K562 (cell line): ENCODE measurements at regions not wholly inside any gene's neighbourhood (a gene's known extent, or its start where the extent isn't known, plus 50 kb on each side); places are given as distances from the start of the nearest gene placed in this dataset.

ENCODE experiments used
- ATAC-seq: fragments of 200-7000 bp; cut with Tn5 transposase; 3 replicates; pipeline ENCODE4 v1.9.1; 2020; ENCODE audit warnings: moderate library complexity
- BruUV-seq: library from RNA; stranded (reverse); fragments of 400-500 nt; replicated peaks from 2 replicates; lab custom pipeline; 2021; lab: Mats Ljungman, UMichigan
- CTCF ChIA-PET: fragments of 300-600 bp; formaldehyde crosslinking; extraction: SDS; loops from one replicate; lab custom pipeline; 2021; ENCODE audit warnings: low intra/inter-chr PET ratio; lab: Yijun Ruan, JAX
- POLR2A ChIA-PET: fragments of 300-600, 350-650 bp; sonication (Branson Sonifier 250); formaldehyde crosslinking; extraction: SDS; loops from one replicate; lab custom pipeline; 2021; ENCODE audit warnings: antibody characterized with exemption, inconsistent platforms; lab: Yijun Ruan, JAX
- DNase-seq, 4 experiments: peaks; one replicate each; pipeline versions ENCODE4 v3.0.0 to v3.0.0-alpha.2; 2011 to 2018; ENCODE audit warnings: low spot score in 3 of 4, mixed read lengths in 3 of 4; ENCODE audit errors: extremely low read depth in 1 of 4
- FAIRE-seq: peaks from 2 replicates; lab custom pipeline; 2011; peaks lifted over from hg19 to GRCh38; lab: Jason Lieb, UNC
- H2AFZ ChIP-seq: 2 replicates; pipeline ENCODE4 v1.6.0; 2011; ENCODE audit warnings: low read depth, low read length, control low read depth, inconsistent platforms
- H3K27ac ChIP-seq: fragments of 200-600 bp; 3 replicates; pipeline ENCODE4 v1.8.0; 2011; ENCODE audit warnings: low read depth, mild to moderate bottlenecking, control low read depth, inconsistent platforms, low read length, moderate library complexity, mixed read lengths; ENCODE audit errors: extremely low read depth
- H3K27me3 ChIP-seq, 2 experiments: fragments of 300-600 bp in 1 of 2; 2 replicates in 1 of 2; 3 replicates in 1 of 2; pipeline versions ENCODE4 v1.6.0 to v1.8.0; 2011; ENCODE audit warnings: inconsistent platforms in 2 of 2, low read length in 2 of 2, mild to moderate bottlenecking in 1 of 2, mixed read lengths in 1 of 2, moderate library complexity in 1 of 2; ENCODE audit not compliant: control insufficient read depth in 2 of 2, insufficient read depth in 2 of 2
- H3K36me3 ChIP-seq: fragments of 300-600 bp; 3 replicates; pipeline ENCODE4 v1.8.0; 2011; ENCODE audit warnings: mild to moderate bottlenecking, low read length, inconsistent platforms; ENCODE audit not compliant: control insufficient read depth, insufficient read depth
- H3K4me1 ChIP-seq, 2 experiments: fragments of 200-600 bp in 1 of 2; replicated peaks in 1 of 2; 2 replicates in 1 of 2; 3 replicates in 1 of 2; pipeline versions ENCODE4 v1.5.1 to v1.8.0; 2011; ENCODE audit warnings: inconsistent platforms in 2 of 2, low read length in 2 of 2, mild to moderate bottlenecking in 1 of 2, mixed read lengths in 1 of 2, moderate library complexity in 1 of 2; ENCODE audit not compliant: control insufficient read depth in 2 of 2, insufficient read depth in 2 of 2
- H3K4me2 ChIP-seq: 2 replicates; pipeline ENCODE4 v1.6.1; 2011; ENCODE audit warnings: low read length, control low read depth, inconsistent platforms, mixed read lengths; ENCODE audit not compliant: insufficient read depth
- H3K4me3 ChIP-seq: fragments of 200-600 bp; sonication (generic), shearing (Covaris generic); 2 replicates; pipeline ENCODE4 v1.5.1; 2016; ENCODE audit warnings: control low read depth, inconsistent platforms
- H3K79me2 ChIP-seq: fragments of 200-600 bp; 3 replicates; pipeline ENCODE4 v1.8.0; 2011; ENCODE audit warnings: low read length, inconsistent platforms; ENCODE audit not compliant: control insufficient read depth, insufficient read depth
- H3K9ac ChIP-seq, 2 experiments: 2 replicates each; pipeline versions ENCODE4 v1.6.0 to v1.6.1; 2011; ENCODE audit warnings: low read depth in 2 of 2, low read length in 2 of 2, control low read depth in 1 of 2, inconsistent platforms in 1 of 2, mild to moderate bottlenecking in 1 of 2, mixed read lengths in 1 of 2; ENCODE audit not compliant: insufficient read depth in 1 of 2
- H3K9me1 ChIP-seq: one replicate; pipeline ENCODE4 v1.6.0; 2011; ENCODE audit warnings: inconsistent platforms, mild to moderate bottlenecking, low read length, moderate library complexity; ENCODE audit not compliant: control insufficient read depth, insufficient read depth
- H3K9me3 ChIP-seq: replicated peaks from 2 replicates; pipeline ENCODE4 v1.5.1; 2011; ENCODE audit warnings: low read depth, low read length, inconsistent platforms; ENCODE audit not compliant: control insufficient read depth, insufficient read depth
- H4K20me1 ChIP-seq: replicated peaks from 2 replicates; pipeline ENCODE4 v1.6.1; 2011; ENCODE audit warnings: low read length, inconsistent platforms, mixed read lengths; ENCODE audit not compliant: control insufficient read depth, insufficient read depth
- BACH1 ChIP-seq: fragments of 200-800 bp; sonication (Bioruptor generic); IDR thresholded peaks from 2 replicates; pipeline ENCODE4 v1.6.1; 2016; ENCODE audit warnings: missing genetic modification characterization, missing compliant biosample characterization
- BHLHE40 ChIP-seq: IDR thresholded peaks from 2 replicates; pipeline ENCODE4 v1.6.1; 2011; ENCODE audit warnings: low read length, improper control_type of control experiment
- CHCHD3 ChIP-seq: fragments of 250-450 bp; sonication (Bioruptor Pico); IDR thresholded peaks from 2 replicates; pipeline ENCODE4 v2.1.2; 2022; ENCODE audit warnings: mild to moderate bottlenecking
- ELK1 ChIP-seq: sonication (generic); formaldehyde crosslinking; IDR thresholded peaks from 2 replicates; pipeline ENCODE4 v1.8.1; 2022; ENCODE audit warnings: missing genetic modification reagents
- FOXA3 ChIP-seq, 2 experiments: fragments of 450-650 bp in 1 of 2; sonication (generic) in 1 of 2; formaldehyde crosslinking; IDR thresholded peaks in 1 of 2; conservative IDR thresholded peaks in 1 of 2; 2 replicates each; pipeline versions ENCODE4 v1.4.0 to v1.8.0; 2020 to 2022; ENCODE audit warnings: mild to moderate bottlenecking in 2 of 2, missing genetic modification reagents in 1 of 2
- MTA1 ChIP-seq: fragments of 450-650 bp; IDR thresholded peaks from 2 replicates; pipeline ENCODE4 v1.6.1; 2017; ENCODE audit warnings: borderline replicate concordance
- NUFIP1 ChIP-seq: fragments of 450-650 bp; IDR thresholded peaks from 2 replicates; pipeline ENCODE4 v1.6.1; 2018; ENCODE audit not compliant: partially characterized antibody
- RAD21 ChIP-seq, 2 experiments: fragments of 250-450 bp in 1 of 2; fragments of 450-650 bp in 1 of 2; sonication (Bioruptor Pico) in 1 of 2; formaldehyde crosslinking in 1 of 2; IDR thresholded peaks in 1 of 2; conservative IDR thresholded peaks in 1 of 2; 2 replicates each; pipeline versions ENCODE4 v1.4.0 to v1.8.0; 2020 to 2022; ENCODE audit warnings: mild to moderate bottlenecking in 2 of 2, moderate library complexity in 1 of 2
- ZNF143 ChIP-seq: sonication (generic); formaldehyde crosslinking; IDR thresholded peaks from 2 replicates; pipeline ENCODE4 v1.9.0; 2022; ENCODE audit warnings: mild to moderate bottlenecking, missing genetic modification reagents
- ZNF280A ChIP-seq: fragments of 450-650 bp; IDR thresholded peaks from 2 replicates; pipeline ENCODE4 v1.6.1; 2018; ENCODE audit warnings: mild to moderate bottlenecking, low read depth; ENCODE audit not compliant: partially characterized antibody
- ZNF318 ChIP-seq, 2 experiments: fragments of 450-650 bp; IDR thresholded peaks; 2 replicates each; pipeline ENCODE4 v1.6.1; 2016; ENCODE audit warnings: mild to moderate bottlenecking in 2 of 2, borderline replicate concordance in 1 of 2, low read depth in 1 of 2, moderate library complexity in 1 of 2
- ZNF347 ChIP-seq: fragments of 450-650 bp; formaldehyde crosslinking; IDR thresholded peaks from 2 replicates; pipeline ENCODE4 v1.4.0; 2020; ENCODE audit warnings: low read depth, mild to moderate bottlenecking, moderate library complexity
- ZNF695 ChIP-seq: fragments of 450-650 bp; formaldehyde crosslinking; IDR thresholded peaks from 2 replicates; pipeline ENCODE4 v1.4.0; 2020; ENCODE audit warnings: mild to moderate bottlenecking, moderate library complexity
- WGBS: fragments of 100-300 bp; shearing (Covaris generic); methylation state at CpG from one replicate; pipeline ENCODE4 v1.1.6; 2016; ENCODE audit warnings: low coverage, mixed read lengths; ENCODE audit not compliant: insufficient coverage; ENCODE audit errors: missing lambda C conversion rate; 5-methylcytosine and 5-hydroxymethylcytosine counted together
- in situ Hi-C: fragments of 300-500 bp; cut with MboI; formaldehyde crosslinking; loops from 4 replicates; pipeline ENCODE4 v1.15.0; 2018; ENCODE audit warnings: inconsistent platforms, mixed read lengths
- intact Hi-C: fragments of 100-400 bp; cut with micrococcal nuclease; formaldehyde crosslinking; loops from 2 replicates; pipeline ENCODE4 v1.14.2; 2022

GRCh38 chr9:94441796-94442195, 113.1 kb upstream of the PCAT7 start:
- Histone ChIP-seq H3K4me2 (no peak overlapping the region), H3K9me1 (no peaks in the 10 kb centered on the region), H3K27me3 (no peaks in the 10 kb centered on the region), H3K36me3 (peaks cover 61% of the 10 kb centered on the region; the same call in 2 of the 3 replicates), H3K27ac (no peak overlapping the region), H3K9ac (no peak overlapping the region), H3K4me1 (no peaks in the 10 kb centered on the region), H4K20me1 (no peaks in the 10 kb centered on the region), H3K9me3 (no peaks in the 10 kb centered on the region), H3K4me3 (no peak overlapping the region), H3K79me2 (no peaks in the 10 kb centered on the region; the same call in 2 of the 3 replicates), H2AFZ (no peak overlapping the region)
- BruUV-seq: no TSS peak
- WGBS: 86% methylated on average over 2 of the region's 2 CpGs
- ATAC-seq (no peak), FAIRE-seq (no peak), DNase-seq (no peak)
- CTCF ChIA-PET: no interaction called here
- POLR2A ChIA-PET: no interaction called here
- intact Hi-C loops: no loop called here
- in situ Hi-C loops: no loop called here
- TF ChIP-seq NUFIP1 (no peak), RAD21 (CRISPR knock-in tag; conservative IDR thresholded peaks at IDR 0.05 in 1 of 2, IDR thresholded peaks at IDR 0.05 in 1 of 2) (no peak), BACH1 (tag) (no peak), CHCHD3 (no peak), BHLHE40 (no peak), ZNF280A (no peak), ZNF143 (no peak), ZNF347 (CRISPR knock-in tag) (no peak), ZNF318 (IDR thresholded peaks at IDR 0.05; ENCODE audit: borderline replicate concordance in 1 of 2, low read depth in 1 of 2) (no peak), ELK1 (CRISPR knock-in tag) (no peak), ZNF695 (no peak), MTA1 (no peak), FOXA3 (CRISPR knock-in tag; conservative IDR thresholded peaks at IDR 0.05 in 1 of 2, IDR thresholded peaks at IDR 0.05 in 1 of 2) (no peak)
